ENCODE measurements at regions not wholly inside any gene's neighbourhood (a gene's known extent, or its start where the extent isn't known, plus 50 kb on each side); places are given as distances from the start of the nearest gene placed in this dataset.
"Not testable (repeated sequence)": the region's sequence is repeated elsewhere in the genome, so short reads cannot be mapped to it uniquely, and the experiment has no call there.

DNA sequence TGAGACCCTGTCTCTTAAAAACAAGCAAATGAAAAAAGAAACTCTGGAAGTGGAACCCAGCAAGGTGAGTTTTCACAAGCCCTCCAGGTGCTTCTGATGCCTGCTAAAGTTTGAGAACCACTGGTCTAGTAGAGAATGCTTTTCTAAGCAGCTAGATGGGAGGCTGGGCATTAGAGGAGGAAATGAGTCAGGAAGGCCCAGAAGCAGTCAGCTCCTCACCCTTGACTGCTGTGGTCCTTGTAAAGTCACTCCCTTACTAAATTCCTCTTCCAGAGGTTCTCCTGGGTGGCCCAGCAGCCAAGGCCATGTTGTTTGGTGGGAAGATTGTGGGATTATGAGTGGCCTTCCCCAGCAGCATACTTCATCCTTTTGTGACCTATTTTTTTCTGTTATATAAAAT lies 52.0 kb upstream of the FYN start:
- DNase-seq = no peak

DNA sequence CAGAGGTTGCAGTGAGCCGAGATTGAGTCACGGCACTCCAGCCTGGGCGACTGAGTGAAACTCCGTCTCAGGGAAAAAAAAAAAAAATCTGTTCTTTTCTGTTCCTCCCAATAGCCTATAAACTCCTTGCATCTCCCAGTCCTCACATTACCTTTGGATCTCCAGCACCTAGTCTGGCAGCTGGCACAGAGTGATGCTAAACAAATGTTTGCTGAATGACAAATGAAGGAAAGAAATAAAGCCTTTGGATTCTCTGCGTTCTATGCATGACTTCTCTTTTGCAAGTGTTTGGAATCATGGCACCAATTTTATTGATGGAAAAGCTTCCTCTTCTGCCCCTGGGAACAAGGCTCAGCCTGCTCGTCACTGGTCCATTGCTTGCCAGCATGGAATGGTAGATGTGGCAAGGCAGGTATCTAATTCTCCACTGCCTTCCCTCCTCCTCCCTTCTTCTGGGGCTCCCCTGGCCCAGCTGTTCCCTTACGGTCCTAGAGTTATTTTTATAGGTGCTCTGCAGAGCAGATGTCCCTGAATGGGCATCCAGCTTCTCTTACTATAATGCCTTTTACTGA lies 53.6 kb upstream of the FYN start:
- no peak for DNase-seq

GRCh38 chr6:111927321-111927720 lies 54.1 kb upstream of the FYN start:
- DNase-seq = no peak

- no peak for DNase-seq
These were observed 54.9 kb upstream of the FYN start for GRCh38 chr6:111928139-111928538.

GRCh38 chr6:111934611-111935010 lies 61.4 kb upstream of the FYN start:
- DNase-seq = not testable (repeated sequence)

DNA sequence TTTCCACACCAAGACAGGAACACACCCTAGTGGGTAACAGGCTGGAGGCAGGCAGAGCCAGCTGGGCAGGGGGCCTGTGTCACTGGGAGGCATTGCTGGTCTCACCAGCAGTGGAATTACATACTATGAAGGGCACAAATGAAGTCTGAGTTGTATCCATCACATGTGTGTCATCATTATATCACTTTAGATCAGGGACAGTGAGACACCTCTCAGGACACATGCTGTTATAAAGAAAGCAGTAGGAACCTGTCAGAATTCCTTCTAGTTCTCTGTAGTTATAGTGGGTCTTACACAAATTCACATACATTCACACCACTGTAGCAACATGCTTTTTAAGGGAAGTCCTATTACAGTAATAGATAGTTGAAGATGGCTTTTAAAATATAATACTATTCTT lies 63.5 kb upstream of the FYN start:
- DNase-seq = no peak

GRCh38 chr6:111938710-111939109 lies 65.5 kb upstream of the FYN start:
- DNase-seq = no peak

DNA sequence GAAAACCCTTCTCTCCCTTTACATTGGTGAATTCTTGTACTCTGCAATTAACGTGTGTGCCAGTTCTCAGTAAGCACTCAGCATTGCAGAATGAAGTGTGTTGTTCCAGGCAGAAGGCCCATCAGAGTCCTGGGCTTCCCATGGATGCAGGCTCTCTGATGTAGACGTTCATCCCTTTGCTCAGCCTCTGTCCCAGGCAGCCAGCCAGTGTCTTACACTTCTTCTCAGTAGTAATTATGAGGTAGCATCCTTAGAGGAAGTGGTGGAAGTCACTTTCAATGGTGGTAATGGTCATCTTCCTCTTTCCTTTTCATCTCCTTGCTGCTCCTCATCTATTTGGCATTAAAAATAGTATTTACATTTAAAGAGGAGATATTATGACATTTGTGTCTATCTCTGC lies 66.7 kb upstream of the FYN start:
- no peak for DNase-seq

DNA sequence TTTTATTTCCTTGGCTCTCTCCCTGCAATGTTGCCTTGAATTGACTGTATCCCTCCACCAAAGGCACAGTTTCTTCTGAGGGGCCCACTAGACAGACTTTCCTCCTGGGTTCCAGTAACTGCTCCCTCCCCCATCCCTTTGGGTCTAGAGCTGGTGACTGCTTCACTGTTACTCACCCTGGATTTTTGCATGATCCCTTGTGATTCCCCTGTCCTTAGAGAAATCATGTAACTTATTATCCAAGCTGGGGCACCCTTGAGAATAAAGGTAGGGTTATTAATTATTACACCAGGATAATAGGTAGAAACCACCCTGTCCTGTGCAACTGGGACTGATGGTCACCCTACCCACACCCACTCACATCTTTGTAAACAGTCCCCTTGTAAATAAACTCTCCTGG lies 67.5 kb upstream of the FYN start:
- DNase-seq = no peak

DNA sequence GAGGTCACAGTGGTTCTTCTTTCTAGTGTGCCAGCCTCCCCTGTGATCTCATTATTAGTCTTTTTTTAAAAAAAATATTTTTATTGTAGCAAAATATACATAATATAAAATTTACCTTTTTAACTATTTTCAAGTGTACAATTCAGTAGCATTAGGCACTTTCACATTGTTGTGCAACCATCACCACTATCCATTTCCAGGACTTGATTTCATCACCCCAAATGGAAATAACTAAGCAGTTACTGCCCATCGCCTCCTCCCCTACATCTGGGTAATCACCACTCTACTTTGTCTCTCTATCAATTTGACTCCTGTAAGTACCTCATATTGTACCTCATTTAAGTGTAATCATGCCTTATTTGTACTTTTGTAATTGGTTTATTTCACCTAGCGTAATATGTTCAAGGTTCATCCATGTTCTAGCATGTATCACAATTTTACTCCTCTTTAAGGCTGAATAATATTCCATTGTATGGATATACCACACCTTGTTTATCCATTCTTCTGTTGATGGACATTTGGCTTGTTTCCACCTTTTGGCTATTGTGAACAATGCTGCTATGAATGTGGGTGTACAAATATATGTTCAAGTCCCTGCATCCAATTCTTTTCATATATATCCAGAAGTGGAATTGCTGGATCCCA lies 68.6 kb upstream of the FYN start:
- no peak for DNase-seq

GRCh38 chr6:111942561-111942960 lies 69.3 kb upstream of the FYN start:
- DNase-seq = no peak

- no peak for DNase-seq
These were observed 70.0 kb upstream of the FYN start for GRCh38 chr6:111943266-111943665.

- no peak for DNase-seq
These were observed 70.5 kb upstream of the FYN start for GRCh38 chr6:111943726-111944125.

- DNase-seq = no peak
These were observed 71.3 kb upstream of the FYN start for GRCh38 chr6:111944541-111944940.

- no peak for DNase-seq
These were observed 76.3 kb upstream of the FYN start for GRCh38 chr6:111949546-111949945.

DNA sequence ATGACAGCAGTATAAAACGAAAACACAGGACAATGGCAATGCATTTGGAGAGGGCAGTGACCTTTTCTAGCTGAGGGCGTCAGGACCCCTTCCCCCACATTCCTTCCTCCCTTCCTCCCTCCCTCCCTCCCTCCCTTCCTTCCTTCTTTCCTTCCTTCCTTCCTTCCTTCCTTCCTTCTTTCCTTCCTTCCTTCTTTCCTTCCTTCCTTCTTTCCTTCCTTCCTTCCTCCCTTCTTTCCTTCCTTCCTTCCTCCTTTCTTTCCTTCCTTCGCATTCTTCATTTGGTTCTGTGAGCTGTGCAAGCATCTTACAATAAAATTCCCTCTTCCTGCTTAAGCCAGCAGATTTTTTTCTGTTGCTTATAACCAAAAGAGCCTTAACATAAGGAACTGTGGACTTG lies 76.7 kb upstream of the FYN start:
- not testable (repeated sequence) for DNase-seq

DNA sequence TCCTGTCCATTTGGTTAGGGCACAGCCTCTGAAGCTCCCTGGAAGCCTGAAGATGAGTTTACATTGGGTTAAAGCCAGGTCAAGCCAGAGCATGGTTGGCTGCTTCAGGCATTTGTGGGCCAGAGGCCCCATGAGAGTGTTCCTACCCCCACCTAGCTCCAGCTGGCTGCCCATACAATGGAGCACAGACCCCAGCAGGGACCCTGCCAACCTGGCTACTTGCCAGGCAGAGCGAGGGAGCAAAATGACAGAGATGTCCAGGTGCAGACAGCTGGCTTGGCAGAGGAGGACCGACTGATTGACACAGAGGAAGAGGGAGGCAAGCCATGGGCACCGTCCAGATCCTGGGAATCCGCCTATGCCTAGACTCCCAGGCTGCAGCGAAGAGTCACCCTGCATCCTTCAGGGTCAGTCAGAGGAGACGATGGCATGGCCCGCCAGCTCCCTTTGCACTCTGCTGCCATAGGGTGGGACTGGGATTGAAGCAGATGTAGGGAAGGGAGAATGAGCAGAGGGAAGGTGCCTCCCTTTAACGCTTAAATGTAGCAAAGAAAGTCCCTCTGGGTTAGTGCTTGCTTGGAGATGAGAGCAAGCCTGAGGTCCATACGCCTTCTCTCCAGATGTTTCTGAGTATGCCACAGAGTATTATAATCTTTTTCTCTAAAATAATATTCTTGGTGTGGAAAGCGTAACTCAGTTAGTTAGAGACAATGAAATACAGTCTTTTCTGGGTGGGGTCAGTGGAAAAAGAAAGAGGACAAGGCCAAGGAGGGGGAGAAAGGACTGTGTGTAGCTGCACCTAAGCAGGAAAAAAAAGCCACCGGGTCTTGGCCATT lies 77.6 kb upstream of the FYN start:
- no peak for DNase-seq

- no peak for DNase-seq
These were observed 78.3 kb upstream of the FYN start for GRCh38 chr6:111951497-111952085.

- DNase-seq = no peak
These were observed 79.0 kb upstream of the FYN start for GRCh38 chr6:111952274-111952673.

DNA sequence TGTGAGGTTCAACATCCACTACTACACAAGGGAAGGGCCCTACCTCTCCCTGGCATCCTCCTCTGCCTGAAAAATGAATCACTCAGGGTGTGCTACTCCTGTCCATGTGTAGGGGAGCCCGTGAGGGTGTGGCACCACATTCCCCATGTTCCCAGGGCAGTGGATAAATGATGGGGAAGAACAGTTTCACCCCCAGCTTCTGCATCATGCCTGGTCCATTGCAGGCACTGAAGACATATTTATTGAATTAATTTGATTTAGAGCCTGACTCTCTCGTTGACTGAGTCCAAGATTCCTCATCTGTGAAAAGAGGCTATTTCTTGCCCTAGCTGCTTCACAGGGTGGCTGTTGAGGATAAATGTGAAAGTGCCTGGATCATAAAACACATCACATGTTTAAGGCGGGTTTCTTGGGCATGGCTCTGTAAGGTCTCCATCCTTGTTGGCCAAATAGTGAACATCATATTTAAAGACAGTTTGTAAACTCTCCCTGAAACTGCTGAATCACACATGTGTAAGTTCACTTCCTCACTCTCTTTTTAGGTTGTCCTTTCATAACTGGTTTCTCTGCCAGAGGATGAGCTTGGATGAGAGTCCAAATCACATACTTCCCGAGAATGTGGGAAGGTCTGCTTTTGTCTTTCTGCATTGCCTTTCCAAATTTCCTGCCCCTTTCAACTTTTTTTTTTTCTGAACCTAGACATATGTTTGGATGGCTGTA lies 79.7 kb upstream of the FYN start:
- DNase-seq = no peak

DNA sequence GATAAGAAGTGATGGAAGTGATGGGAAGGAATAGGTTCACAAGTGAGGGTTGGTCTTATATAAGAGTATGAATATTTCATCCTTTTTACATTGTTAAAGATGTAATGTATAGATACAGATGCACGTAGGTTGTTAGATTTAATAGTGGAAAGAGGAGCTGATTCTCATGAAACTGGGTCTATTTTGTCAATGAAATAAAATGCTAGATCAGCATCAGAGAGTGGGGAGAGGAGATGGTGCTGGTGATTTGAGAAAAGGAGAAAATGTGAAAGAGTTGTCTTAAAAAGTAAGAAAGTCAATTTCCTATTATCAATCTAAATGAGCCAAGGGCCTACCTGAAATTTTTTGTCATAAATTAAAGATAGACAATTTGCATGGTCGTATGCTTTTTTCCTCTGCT lies 82.8 kb upstream of the FYN start:
- no peak for DNase-seq

GRCh38 chr6:111957623-111958315 lies 84.5 kb upstream of the FYN start:
- DNase-seq = no peak

GRCh38 chr6:111958534-111958933 lies 85.3 kb upstream of the FYN start:
- no peak for DNase-seq
